ENCODE measurements at regions not wholly inside any gene's neighbourhood (a gene's known extent, or its start where the extent isn't known, plus 50 kb on each side); places are given as distances from the start of the nearest gene placed in this dataset.

DNA sequence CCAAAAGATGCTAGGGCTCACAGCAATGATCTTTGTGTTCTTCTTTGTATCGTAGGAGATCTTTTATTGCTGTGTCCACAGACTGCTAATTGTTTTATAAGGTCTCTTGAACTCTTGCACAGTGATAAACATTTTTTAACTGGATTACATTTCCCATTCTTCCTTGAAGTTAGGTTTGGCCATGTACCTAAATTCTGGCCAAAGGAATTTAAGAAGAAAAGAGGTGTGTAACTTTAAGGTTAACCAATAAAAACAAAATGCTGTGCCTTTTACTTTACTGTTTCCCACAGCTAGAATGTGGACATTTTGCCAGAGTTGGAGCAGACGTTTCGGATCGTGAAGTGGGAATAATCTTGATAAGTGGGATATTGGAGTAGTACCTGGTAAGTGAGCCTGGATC lies 82.6 kb upstream of the GPC6 start:
- Histone ChIP-seq H3K36me3 (ENCODE audit: control insufficient read depth in 2 of 3, insufficient read depth in 3 of 3, low read length in 3 of 3) (no peaks in the 10 kb centered on the region), H3K9ac (ENCODE audit: low read length in 3 of 3) (no peak overlapping the region), H3K9me3 (ENCODE audit: control insufficient read depth in 2 of 3, insufficient read depth in 1 of 3, low read length in 3 of 3) (no peaks in the 10 kb centered on the region), H3K4me1 (ENCODE audit: control insufficient read depth in 2 of 3, insufficient read depth in 2 of 3, low read depth in 1 of 3, low read length in 3 of 3) (no peaks in the 10 kb centered on the region), H3K27ac (ENCODE audit: low read depth in 2 of 2, low read length in 2 of 2) (no peak overlapping the region), H3K4me3 (ENCODE audit: low read length in 3 of 3) (no peak overlapping the region), H3K27me3 (ENCODE audit: control insufficient read depth, insufficient read depth, low read length) (no peaks in the 10 kb centered on the region)
- TF ChIP-seq, protein P1, sequence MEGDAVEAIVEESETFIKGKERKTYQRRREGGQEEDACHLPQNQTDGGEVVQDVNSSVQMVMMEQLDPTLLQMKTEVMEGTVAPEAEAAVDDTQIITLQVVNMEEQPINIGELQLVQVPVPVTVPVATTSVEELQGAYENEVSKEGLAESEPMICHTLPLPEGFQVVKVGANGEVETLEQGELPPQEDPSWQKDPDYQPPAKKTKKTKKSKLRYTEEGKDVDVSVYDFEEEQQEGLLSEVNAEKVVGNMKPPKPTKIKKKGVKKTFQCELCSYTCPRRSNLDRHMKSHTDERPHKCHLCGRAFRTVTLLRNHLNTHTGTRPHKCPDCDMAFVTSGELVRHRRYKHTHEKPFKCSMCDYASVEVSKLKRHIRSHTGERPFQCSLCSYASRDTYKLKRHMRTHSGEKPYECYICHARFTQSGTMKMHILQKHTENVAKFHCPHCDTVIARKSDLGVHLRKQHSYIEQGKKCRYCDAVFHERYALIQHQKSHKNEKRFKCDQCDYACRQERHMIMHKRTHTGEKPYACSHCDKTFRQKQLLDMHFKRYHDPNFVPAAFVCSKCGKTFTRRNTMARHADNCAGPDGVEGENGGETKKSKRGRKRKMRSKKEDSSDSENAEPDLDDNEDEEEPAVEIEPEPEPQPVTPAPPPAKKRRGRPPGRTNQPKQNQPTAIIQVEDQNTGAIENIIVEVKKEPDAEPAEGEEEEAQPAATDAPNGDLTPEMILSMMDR (IDR thresholded peaks at IDR 0.05; ENCODE audit: borderline replicate concordance, extremely low read depth, insufficient read depth) = no peak
- DNase-seq (no peak), FAIRE-seq (no peak)
- intact Hi-C loops (cut with DNase I) = no loop called here

DNA sequence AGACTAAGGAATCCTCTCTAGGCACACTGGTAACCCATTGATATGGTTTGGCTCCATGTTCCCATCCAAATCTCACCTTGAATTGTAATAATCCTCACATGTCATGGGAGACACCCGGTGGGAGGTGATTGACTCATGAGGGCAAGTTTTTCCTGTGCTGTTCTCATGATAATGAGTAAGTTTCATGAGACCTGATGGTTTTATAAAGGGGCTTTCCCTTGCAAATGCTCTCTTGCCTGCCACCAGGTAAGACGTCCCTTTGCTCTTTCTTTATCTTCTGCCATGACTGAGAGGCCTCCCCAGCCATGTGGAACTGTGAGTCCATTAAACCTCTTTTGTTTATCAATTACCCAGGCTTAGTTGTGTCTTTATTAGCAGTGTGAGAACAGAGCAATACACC lies 81.4 kb upstream of the GPC6 start:
- no peaks in the 10 kb centered on the region for H3K9me3 ChIP-seq (ENCODE audit: control insufficient read depth in 2 of 3, insufficient read depth in 1 of 3, low read length in 3 of 3)
- no peaks in the 10 kb centered on the region for H3K36me3 ChIP-seq (ENCODE audit: control insufficient read depth in 2 of 3, insufficient read depth in 3 of 3, low read length in 3 of 3)
- intact Hi-C loops (cut with DNase I) = no loop called here
- H3K27me3 ChIP-seq (ENCODE audit: control insufficient read depth, insufficient read depth, low read length) = no peaks in the 10 kb centered on the region
- H3K4me1 ChIP-seq (ENCODE audit: control insufficient read depth in 2 of 3, insufficient read depth in 2 of 3, low read depth in 1 of 3, low read length in 3 of 3) = no peaks in the 10 kb centered on the region
- DNase-seq (no peak), FAIRE-seq (no peak)
- H3K27ac ChIP-seq (ENCODE audit: low read depth in 2 of 2, low read length in 2 of 2) = no peak overlapping the region
- no peak overlapping the region for H3K4me3 ChIP-seq (ENCODE audit: low read length in 3 of 3)
- no peak overlapping the region for H3K9ac ChIP-seq (ENCODE audit: low read length in 3 of 3)
- TF ChIP-seq, protein P1 (IDR thresholded peaks at IDR 0.05; ENCODE audit: borderline replicate concordance, extremely low read depth, insufficient read depth) = no peak

DNA sequence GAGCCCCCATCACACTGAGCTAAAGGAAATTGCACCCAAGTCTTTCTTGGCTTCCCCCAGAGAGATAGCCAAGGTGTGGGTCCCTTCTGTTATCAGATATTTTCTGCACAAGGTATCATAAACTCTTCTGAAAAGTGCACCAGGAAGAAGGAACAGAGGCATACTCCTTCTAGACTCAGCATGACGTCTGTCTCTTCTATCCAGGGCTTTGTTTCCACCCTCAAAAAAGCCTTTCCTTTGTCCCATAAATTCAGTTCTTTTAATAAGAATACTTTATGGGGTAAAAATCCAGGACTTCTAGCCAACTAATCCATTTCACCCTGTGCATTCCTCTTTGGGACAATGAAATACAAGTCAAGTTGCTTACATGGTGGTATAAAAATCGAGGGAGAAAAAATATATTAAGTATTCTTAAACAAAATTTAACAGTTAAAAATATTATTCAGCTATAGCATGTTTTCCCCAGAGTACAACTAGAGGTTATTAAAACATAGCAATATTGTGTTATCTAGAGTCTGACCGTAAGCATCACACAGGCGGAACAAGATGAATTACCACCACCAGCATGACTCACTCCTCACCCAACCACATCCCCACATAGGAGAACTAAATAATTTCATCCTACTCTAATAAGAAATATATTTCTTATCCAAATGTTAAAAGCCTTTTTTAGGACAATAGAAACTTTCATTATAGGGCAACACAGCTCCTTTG lies 79.9 kb upstream of the GPC6 start:
- no peaks in the 10 kb centered on the region for H3K4me1 ChIP-seq (ENCODE audit: control insufficient read depth in 2 of 3, insufficient read depth in 2 of 3, low read depth in 1 of 3, low read length in 3 of 3)
- no peak overlapping the region for H3K4me3 ChIP-seq (ENCODE audit: low read length in 3 of 3)
- no peak for FAIRE-seq
- no peak overlapping the region for H3K9ac ChIP-seq (ENCODE audit: low read length in 3 of 3)
- H3K27ac ChIP-seq (ENCODE audit: low read depth in 2 of 2, low read length in 2 of 2) = no peak overlapping the region
- TF ChIP-seq, protein P1 (IDR thresholded peaks at IDR 0.05; ENCODE audit: borderline replicate concordance, extremely low read depth, insufficient read depth) = no peak
- no peaks in the 10 kb centered on the region for H3K36me3 ChIP-seq (ENCODE audit: control insufficient read depth in 2 of 3, insufficient read depth in 3 of 3, low read length in 3 of 3)
- intact Hi-C loops (cut with DNase I) = no loop called here
- peak in 2 of 5 donors; percentile 1 to 3 for DNase-seq
- H3K27me3 ChIP-seq (ENCODE audit: control insufficient read depth, insufficient read depth, low read length) = no peaks in the 10 kb centered on the region
- no peaks in the 10 kb centered on the region for H3K9me3 ChIP-seq (ENCODE audit: control insufficient read depth in 2 of 3, insufficient read depth in 1 of 3, low read length in 3 of 3)

DNA sequence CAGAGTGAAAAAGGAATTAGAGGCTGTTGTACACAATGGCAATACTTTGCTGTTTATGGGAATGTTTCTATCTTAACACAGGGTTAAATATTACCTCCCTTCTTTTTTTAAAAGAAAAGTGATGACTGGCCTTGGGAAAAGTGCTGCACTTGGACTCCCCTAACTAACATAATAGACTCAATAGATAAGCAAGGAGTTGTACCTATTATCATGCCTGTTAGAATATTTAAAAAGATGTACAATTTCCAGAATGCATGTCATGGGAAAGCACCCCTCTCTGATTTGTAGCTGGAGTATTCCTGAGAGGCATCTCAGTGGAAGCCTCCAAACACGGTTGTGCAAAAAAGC lies 79.3 kb upstream of the GPC6 start:
- H3K4me1 ChIP-seq (ENCODE audit: control insufficient read depth in 2 of 3, insufficient read depth in 2 of 3, low read depth in 1 of 3, low read length in 3 of 3) = no peaks in the 10 kb centered on the region
- no peaks in the 10 kb centered on the region for H3K27me3 ChIP-seq (ENCODE audit: control insufficient read depth, insufficient read depth, low read length)
- H3K36me3 ChIP-seq (ENCODE audit: control insufficient read depth in 2 of 3, insufficient read depth in 3 of 3, low read length in 3 of 3) = no peaks in the 10 kb centered on the region
- H3K27ac ChIP-seq (ENCODE audit: low read depth in 2 of 2, low read length in 2 of 2) = no peak overlapping the region
- no peak overlapping the region for H3K9ac ChIP-seq (ENCODE audit: low read length in 3 of 3)
- no peak overlapping the region for H3K4me3 ChIP-seq (ENCODE audit: low read length in 3 of 3)
- FAIRE-seq (no peak), DNase-seq (no peak)
- H3K9me3 ChIP-seq (ENCODE audit: control insufficient read depth in 2 of 3, insufficient read depth in 1 of 3, low read length in 3 of 3) = no peaks in the 10 kb centered on the region
- intact Hi-C loops (cut with DNase I) = no loop called here
- TF ChIP-seq, protein P1 (IDR thresholded peaks at IDR 0.05; ENCODE audit: borderline replicate concordance, extremely low read depth, insufficient read depth) = no peak

Measured in kidney (tissue), 13 donors.